Liver (tissue), 8 donors: ENCODE measurements at regions not wholly inside any gene's neighbourhood (a gene's known extent, or its start where the extent isn't known, plus 50 kb on each side); places are given as distances from the start of the nearest gene placed in this dataset.

Source experiments
- DNase-seq: peaks from one replicate; pipeline ENCODE4 v3.0.0-alpha.2; 2017; ENCODE audit warnings: low spot score
- H3K27ac ChIP-seq, 2 donors: one replicate each; pipeline ENCODE4 v1.7.0; 2013; ENCODE audit warnings: inconsistent platforms in 2 of 2, low read length in 2 of 2, control low read depth in 1 of 2, low read depth in 1 of 2, mild to moderate bottlenecking in 1 of 2
- H3K27me3 ChIP-seq, 4 donors: one replicate each; pipeline versions ENCODE4 v1.6.1 to v1.7.0; 2013; ENCODE audit warnings: low read length in 3 of 4, inconsistent platforms in 1 of 4, mild to moderate bottlenecking in 1 of 4, moderate library complexity in 1 of 4; ENCODE audit not compliant: control insufficient read depth in 4 of 4, insufficient read depth in 4 of 4
- H3K36me3 ChIP-seq, 4 donors: one replicate each; pipeline versions ENCODE4 v1.6.1 to v1.7.0; 2013; ENCODE audit warnings: low read length in 3 of 4, mild to moderate bottlenecking in 3 of 4, low read depth in 1 of 4, moderate library complexity in 1 of 4; ENCODE audit not compliant: control insufficient read depth in 4 of 4, insufficient read depth in 3 of 4
- H3K4me1 ChIP-seq, 4 donors: one replicate each; pipeline versions ENCODE4 v1.6.1 to v1.7.0; 2013; ENCODE audit warnings: low read length in 3 of 4, mild to moderate bottlenecking in 3 of 4, moderate library complexity in 1 of 4; ENCODE audit not compliant: control insufficient read depth in 4 of 4, insufficient read depth in 4 of 4
- H3K4me3 ChIP-seq, 3 donors: one replicate each; pipeline versions ENCODE4 v1.6.1 to v1.7.0; 2013; ENCODE audit warnings: low read length in 3 of 3, control low read depth in 1 of 3, low read depth in 1 of 3, mild to moderate bottlenecking in 1 of 3
- H3K9ac ChIP-seq, 2 donors: one replicate each; pipeline ENCODE4 v1.7.0; 2013; ENCODE audit warnings: low read length in 2 of 2, mild to moderate bottlenecking in 2 of 2, moderate library complexity in 2 of 2, control low read depth in 1 of 2, low read depth in 1 of 2
- H3K9me3 ChIP-seq, 4 donors: one replicate each; pipeline versions ENCODE4 v1.6.1 to v1.7.0; 2013; ENCODE audit warnings: low read length in 3 of 4; ENCODE audit not compliant: control insufficient read depth in 4 of 4
- ATF3 ChIP-seq: IDR thresholded peaks from 2 replicates; pipeline ENCODE4 v1.6.1; 2016; ENCODE audit warnings: antibody characterized with exemption
- CTCF ChIP-seq: fragments of 150-350 bp; IDR thresholded peaks from 2 replicates; pipeline ENCODE4 v1.5.1; 2017; ENCODE audit warnings: improper control_type of control experiment, low read depth, low read length; ENCODE audit not compliant: missing input control
- EGR1 ChIP-seq, 2 donors: IDR thresholded peaks; 2 replicates each; pipeline ENCODE4 v1.6.1; 2016 to 2018; ENCODE audit warnings: antibody characterized with exemption in 2 of 2, low read depth in 2 of 2
- FOXA1 ChIP-seq: IDR thresholded peaks from 2 replicates; pipeline ENCODE4 v1.6.1; 2016; ENCODE audit warnings: antibody characterized with exemption
- FOXA2 ChIP-seq: IDR thresholded peaks from 2 replicates; pipeline ENCODE4 v1.6.1; 2016; ENCODE audit warnings: antibody characterized with exemption
- GABPA ChIP-seq, 2 donors: IDR thresholded peaks in 1 of 2; conservative IDR thresholded peaks in 1 of 2; 2 replicates each; pipeline ENCODE4 v1.6.1; 2016; ENCODE audit warnings: antibody characterized with exemption in 2 of 2, mild to moderate bottlenecking in 1 of 2, moderate library complexity in 1 of 2
- HNF4A ChIP-seq, 2 donors: conservative IDR thresholded peaks; 2 replicates each; pipeline ENCODE4 v1.6.1; 2016; ENCODE audit warnings: antibody characterized with exemption in 2 of 2, mild to moderate bottlenecking in 2 of 2
- HNF4G ChIP-seq: IDR thresholded peaks from 2 replicates; pipeline ENCODE4 v1.6.1; 2016; ENCODE audit warnings: antibody characterized with exemption
- JUND ChIP-seq, 2 donors: IDR thresholded peaks; 2 replicates each; pipeline ENCODE4 v1.6.1; 2016; ENCODE audit warnings: antibody characterized with exemption in 2 of 2
- MAX ChIP-seq: IDR thresholded peaks from 2 replicates; pipeline ENCODE4 v1.6.1; 2016; ENCODE audit warnings: antibody characterized with exemption
- NR2F2 ChIP-seq: IDR thresholded peaks from 2 replicates; pipeline ENCODE4 v1.6.1; 2016; ENCODE audit warnings: antibody characterized with exemption
- RAD21 ChIP-seq, 2 donors: IDR thresholded peaks; 2 replicates each; pipeline ENCODE4 v1.6.1; 2016; ENCODE audit warnings: antibody characterized with exemption in 2 of 2, mild to moderate bottlenecking in 2 of 2
- REST ChIP-seq: IDR thresholded peaks from 2 replicates; pipeline ENCODE4 v1.6.1; 2016; ENCODE audit warnings: antibody characterized with exemption, mild to moderate bottlenecking
- RXRA ChIP-seq, 2 donors: IDR thresholded peaks; 2 replicates each; pipeline ENCODE4 v1.6.1; 2017 to 2018; ENCODE audit warnings: antibody characterized with exemption in 2 of 2, mild to moderate bottlenecking in 1 of 2
- SP1 ChIP-seq: IDR thresholded peaks from 2 replicates; pipeline ENCODE4 v1.6.1; 2018; ENCODE audit warnings: antibody characterized with exemption, mild to moderate bottlenecking
- TAF1 ChIP-seq: conservative IDR thresholded peaks from 2 replicates; pipeline ENCODE4 v1.6.1; 2016; ENCODE audit warnings: antibody characterized with exemption, mild to moderate bottlenecking
- YY1 ChIP-seq: IDR thresholded peaks from 2 replicates; pipeline ENCODE4 v1.6.1; 2016; ENCODE audit warnings: antibody characterized with exemption, mild to moderate bottlenecking
- ZBTB33 ChIP-seq: IDR thresholded peaks from 2 replicates; pipeline ENCODE4 v1.6.1; 2016; ENCODE audit warnings: antibody characterized with exemption
- WGBS: extraction: QIAGEN DNeasy Blood & Tissue Kit; methylation state at CpG from one replicate; pipeline ENCODE4 v1.1.7; 2013; 5-methylcytosine and 5-hydroxymethylcytosine counted together
- donor health status: healthy.
- donor health status: healthy.
- donor health status: healthy.
- donor health status: healthy.
- donor health status: healthy.

GRCh38 chr3:83226751-83227150, 1465.3 kb upstream of the GBE1 start:
- 84% methylated on average over 3 of the region's 3 CpGs for WGBS
- no peak overlapping the region for H3K27ac ChIP-seq
- H3K4me1 ChIP-seq: no peaks in the 10 kb centered on the region
- no peaks in the 10 kb centered on the region for H3K9me3 ChIP-seq
- TF ChIP-seq JUND (IDR thresholded peaks at IDR 0.05): no peak
- no peak for TF ChIP-seq REST
- TF ChIP-seq NR2F2: no peak
- no peak for TF ChIP-seq FOXA1
- no peak for TF ChIP-seq ATF3
- no peak for TF ChIP-seq HNF4A (conservative IDR thresholded peaks at IDR 0.05)
- TF ChIP-seq MAX: no peak
- TF ChIP-seq GABPA (IDR thresholded peaks at IDR 0.05 in 1 of 2, conservative IDR thresholded peaks at IDR 0.05 in 1 of 2): no peak
- no peak for TF ChIP-seq FOXA2
- TF ChIP-seq RAD21 (IDR thresholded peaks at IDR 0.05): no peak
- TF ChIP-seq TAF1: no peak
- TF ChIP-seq EGR1 (IDR thresholded peaks at IDR 0.05; ENCODE audit: low read depth in 2 of 2): no peak
- TF ChIP-seq CTCF: no peak
- TF ChIP-seq SP1: no peak
- no peak for TF ChIP-seq RXRA (IDR thresholded peaks at IDR 0.05)
- no peak for TF ChIP-seq ZBTB33
- TF ChIP-seq YY1: no peak
- no peak for TF ChIP-seq HNF4G
- H3K9ac ChIP-seq: no peak overlapping the region
- DNase-seq: no peak
- H3K36me3 ChIP-seq: no peaks in the 10 kb centered on the region
- no peak overlapping the region for H3K4me3 ChIP-seq
- H3K27me3 ChIP-seq: no peaks in the 10 kb centered on the region
